ENCODE measurements at regions not wholly inside any gene's neighbourhood (a gene's known extent, or its start where the extent isn't known, plus 50 kb on each side); places are given as distances from the start of the nearest gene placed in this dataset.

- H3K36me3 ChIP-seq, result no peaks in the 10 kb centered on the region
- peak; percentile 67 for FAIRE-seq
Measured at GRCh38 chr6:30411515-30412207, 66.7 kb downstream of the RPP21 start.

GRCh38 chr6:30418448-30418847 lies 70.9 kb upstream of the HLA-E start:
- Histone ChIP-seq H3K4me3 (no peak overlapping the region), H3K9me3 (no peaks in the 10 kb centered on the region), H3K27ac (no peak overlapping the region), H3K36me3 (no peaks in the 10 kb centered on the region), H3K4me1 (no peaks in the 10 kb centered on the region), H3K27me3 (no peaks in the 10 kb centered on the region)
- DNase-seq, result no peak
- FAIRE-seq, result no peak
- no peak for ATAC-seq
- intact Hi-C loops (cut with DNase I), result no loop called here
- TF ChIP-seq CTCF (IDR thresholded peaks at IDR 0.05), result no peak
- 52 to 65% methylated on average over 13 of the region's 13 CpGs for WGBS, 2 donors

More at GRCh38 chr6:30411515-30412207, 66.7 kb downstream of the RPP21 start:
- Histone ChIP-seq H3K27ac (no peak overlapping the region), H3K4me1 (no peaks in the 10 kb centered on the region), H3K4me3 (no peak overlapping the region), H3K27me3 (no peaks in the 10 kb centered on the region), H3K9me3 (no peaks in the 10 kb centered on the region)
- intact Hi-C loops (cut with DNase I), result no loop called here
- 24 to 27% methylated on average over 17 of the region's 17 CpGs for WGBS, 2 donors
- DNase-seq (peak; percentile 24 to 76 (median 60)), ATAC-seq (peak in 3 of 4 donors; percentile 66 to 76 (median 73))
- TF ChIP-seq CTCF (IDR thresholded peaks at IDR 0.05), result peak; percentile 49 to 78 (median 59)

GRCh38 chr6:30424549-30424948 lies 64.8 kb upstream of the HLA-E start:
- Histone ChIP-seq H3K4me1 (no peaks in the 10 kb centered on the region), H3K27me3 (peaks cover 0 to 14% (median 0%) of the 10 kb centered on the region in 4 donors), H3K36me3 (no peaks in the 10 kb centered on the region), H3K9me3 (no peaks in the 10 kb centered on the region), H3K4me3 (no peak overlapping the region), H3K27ac (no peak overlapping the region)
- ATAC-seq (no peak), DNase-seq (no peak), FAIRE-seq (no peak)
- WGBS, 2 donors, result 28 to 39% methylated on average over 3 of the region's 3 CpGs
- intact Hi-C loops (cut with DNase I), result no loop called here
- no peak for TF ChIP-seq CTCF (IDR thresholded peaks at IDR 0.05)
